HEK293T (cell line): ENCODE measurements at regions not wholly inside any gene's neighbourhood (a gene's known extent, or its start where the extent isn't known, plus 50 kb on each side); places are given as distances from the start of the nearest gene placed in this dataset.

ENCODE experiments used
- ARNT ChIP-seq: fragments of 450-650 bp; IDR thresholded peaks from 2 replicates; pipeline ENCODE4 v1.6.1; 2017; ENCODE audit warnings: mild to moderate bottlenecking
- BHLHE40 ChIP-seq: fragments of 450-650 bp; IDR thresholded peaks from 2 replicates; pipeline ENCODE4 v1.6.1; 2016; ENCODE audit warnings: mild to moderate bottlenecking, moderate library complexity, borderline replicate concordance
- FOXK2 ChIP-seq: fragments of 450-650 bp; IDR thresholded peaks from 2 replicates; pipeline ENCODE4 v1.6.1; 2016; ENCODE audit warnings: mild to moderate bottlenecking
- ZNF384 ChIP-seq: fragments of 450-650 bp; IDR thresholded peaks from 2 replicates; pipeline ENCODE4 v1.6.1; 2016

DNA sequence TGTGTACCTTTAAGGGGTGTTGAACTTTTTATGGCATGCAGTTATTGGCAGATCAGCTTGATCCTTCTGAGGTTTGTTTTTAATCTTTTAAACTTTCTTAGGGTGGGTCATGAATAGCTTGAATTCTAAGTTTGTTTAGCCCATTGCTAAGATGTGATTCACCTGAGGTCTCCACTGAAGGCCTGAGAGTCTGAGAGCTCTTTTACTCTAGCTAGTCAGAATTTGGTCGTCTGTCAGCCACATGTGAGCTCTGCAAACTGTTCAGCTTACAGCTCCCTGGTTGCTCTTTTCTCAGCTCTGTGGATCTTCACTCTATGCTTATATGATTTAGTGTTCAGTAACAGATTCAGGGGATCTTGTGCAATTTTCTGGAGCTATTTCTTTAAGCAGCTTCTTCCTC is 161.3 kb downstream of the ABHD5 start:
- TF ChIP-seq BHLHE40 (no peak), FOXK2 (no peak), ZNF384 (no peak), ARNT (no peak)
